ENCODE measurements at regions not wholly inside any gene's neighbourhood (a gene's known extent, or its start where the extent isn't known, plus 50 kb on each side); places are given as distances from the start of the nearest gene placed in this dataset.
"Not testable (repeated sequence)": the region's sequence is repeated elsewhere in the genome, so short reads cannot be mapped to it uniquely, and the experiment has no call there.

DNA sequence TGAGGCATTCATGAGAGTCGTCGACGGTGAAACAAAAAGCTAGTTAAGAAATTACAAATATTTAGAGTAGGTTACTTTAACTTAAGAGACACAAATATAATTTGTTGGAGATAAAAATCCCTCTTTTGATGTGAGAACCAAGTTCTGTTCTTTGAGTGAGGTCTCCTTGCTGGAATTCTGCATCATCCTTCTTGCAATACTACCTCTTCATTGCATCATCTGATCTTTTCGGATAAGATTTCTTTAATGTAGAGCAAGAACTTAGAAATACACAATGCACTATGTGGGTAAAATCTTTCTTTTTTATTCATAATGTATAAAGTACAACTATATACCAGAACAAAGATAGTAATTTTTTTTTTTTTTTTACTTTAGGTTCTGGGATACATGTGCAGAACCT, 118.4 kb downstream of the ARL4C start:
- Histone ChIP-seq H3K27ac (peak overlapping the region in 7 of 21 experiments; percentile 1 to 68 (median 52)), H3K4me3 (no peak overlapping the region)

GRCh38 chr2:234377761-234378391, 119.0 kb downstream of the ARL4C start:
- peak overlapping the region in 7 of 21 experiments; percentile 23 to 68 (median 52) for H3K27ac ChIP-seq

DNA sequence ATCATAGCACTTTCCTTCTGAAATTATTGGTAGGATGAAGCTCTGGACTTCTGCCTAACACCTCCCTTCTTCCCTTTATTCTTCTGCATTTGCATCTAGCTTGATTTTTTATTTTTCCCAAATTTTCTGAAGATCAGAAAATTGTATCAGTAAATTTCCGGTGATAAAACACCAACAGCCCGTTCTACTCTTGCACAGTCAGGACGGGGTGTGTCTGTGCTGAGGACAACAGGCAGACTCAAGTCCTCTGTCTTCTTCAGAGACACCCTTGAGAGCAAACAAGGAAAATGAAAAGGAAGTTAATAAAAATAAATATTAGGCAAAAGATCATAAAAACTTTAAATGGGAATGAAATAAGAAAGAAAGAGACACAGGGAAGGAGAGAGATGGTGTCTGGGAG, 120.7 kb downstream of the ARL4C start:
- Histone ChIP-seq H3K27ac (peak overlapping the region in 4 of 21 experiments; percentile 8 to 70 (median 20)), H3K4me3 (no peak overlapping the region)

More at GRCh38 chr2:234377761-234378391, 119.0 kb downstream of the ARL4C start:
- H3K4me3 ChIP-seq = no peak overlapping the region

DNA sequence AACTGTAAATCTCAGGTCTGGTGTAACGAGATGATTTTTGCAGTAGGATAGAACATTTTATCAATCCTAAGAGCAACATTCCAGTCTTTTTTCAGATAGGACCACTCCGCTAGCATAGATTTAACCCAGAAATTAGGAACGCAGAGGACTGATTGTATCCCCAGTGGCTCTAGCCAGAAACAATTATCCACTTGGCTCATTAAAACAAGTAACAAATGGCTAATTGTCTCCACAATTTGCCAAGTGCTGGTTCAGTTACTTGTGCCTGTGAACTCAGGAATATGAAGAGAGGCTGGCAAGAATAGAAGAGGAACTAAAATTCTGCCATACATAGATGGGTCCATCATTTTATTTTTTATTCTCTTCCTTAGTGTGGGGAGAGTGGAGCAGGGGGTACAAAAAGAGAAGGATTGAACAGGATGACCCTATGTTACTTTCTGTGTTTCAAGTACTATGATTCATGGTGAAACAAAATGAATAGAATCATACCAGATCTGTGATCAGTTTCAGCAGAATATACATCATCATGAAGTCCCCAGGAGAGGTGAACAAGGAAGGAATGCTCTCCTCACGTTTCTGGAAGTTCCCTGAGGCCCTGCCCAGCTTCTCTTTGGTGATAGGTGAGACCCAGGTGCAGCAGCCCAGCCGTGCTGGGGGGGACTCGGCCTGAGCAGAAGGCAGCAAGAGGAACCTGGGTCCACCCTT, 121.6 kb downstream of the ARL4C start:
- Histone ChIP-seq H3K27ac (peak overlapping the region in 8 of 21 experiments; percentile 8 to 70 (median 26)), H3K4me3 (no peak overlapping the region)

GRCh38 chr2:234374736-234375135, 122.1 kb downstream of the ARL4C start:
- Histone ChIP-seq H3K27ac (peak overlapping the region in 6 of 21 experiments; percentile 18 to 47 (median 32)), H3K4me3 (no peak overlapping the region)

- H3K4me3 ChIP-seq = no peak overlapping the region
Observed at GRCh38 chr2:234374150-234374508, 122.8 kb downstream of the ARL4C start.

GRCh38 chr2:234373481-234374149, 123.3 kb downstream of the ARL4C start:
- Histone ChIP-seq H3K27ac (peak overlapping the region in 7 of 21 experiments; percentile 7 to 62 (median 36)), H3K4me3 (no peak overlapping the region)

More at GRCh38 chr2:234374150-234374508, 122.8 kb downstream of the ARL4C start:
- H3K27ac ChIP-seq = peak overlapping the region in 1 of 21 experiments; percentile 23

GRCh38 chr2:234373060-234373459, 123.8 kb downstream of the ARL4C start:
- Histone ChIP-seq H3K4me3 (no peak overlapping the region), H3K27ac (peak overlapping the region in 7 of 21 experiments; percentile 7 to 62 (median 36))

- H3K4me3 ChIP-seq = no peak overlapping the region
- peak overlapping the region in 5 of 21 experiments; percentile 16 to 58 (median 46) for H3K27ac ChIP-seq
Observed at GRCh38 chr2:234372506-234372905, 124.4 kb downstream of the ARL4C start.

GRCh38 chr2:234368861-234369261, 128.0 kb downstream of the ARL4C start:
- Histone ChIP-seq H3K4me3 (no peak overlapping the region), H3K27ac (peak overlapping the region in 16 of 21 experiments; percentile 1 to 76 (median 54))

GRCh38 chr2:234366891-234367290, 130.0 kb downstream of the ARL4C start:
- Histone ChIP-seq H3K27ac (peak overlapping the region in 12 of 21 experiments; percentile 5 to 74 (median 38)), H3K4me3 (no peak overlapping the region)

GRCh38 chr2:234364661-234365060, 132.2 kb downstream of the ARL4C start:
- H3K27ac ChIP-seq = no peak overlapping the region
- no peak overlapping the region for H3K4me3 ChIP-seq

GRCh38 chr2:234363647-234364294, 133.1 kb downstream of the ARL4C start:
- Histone ChIP-seq H3K4me3 (no peak overlapping the region), H3K27ac (peak overlapping the region in 3 of 21 experiments; percentile 22 to 29 (median 24))

DNA sequence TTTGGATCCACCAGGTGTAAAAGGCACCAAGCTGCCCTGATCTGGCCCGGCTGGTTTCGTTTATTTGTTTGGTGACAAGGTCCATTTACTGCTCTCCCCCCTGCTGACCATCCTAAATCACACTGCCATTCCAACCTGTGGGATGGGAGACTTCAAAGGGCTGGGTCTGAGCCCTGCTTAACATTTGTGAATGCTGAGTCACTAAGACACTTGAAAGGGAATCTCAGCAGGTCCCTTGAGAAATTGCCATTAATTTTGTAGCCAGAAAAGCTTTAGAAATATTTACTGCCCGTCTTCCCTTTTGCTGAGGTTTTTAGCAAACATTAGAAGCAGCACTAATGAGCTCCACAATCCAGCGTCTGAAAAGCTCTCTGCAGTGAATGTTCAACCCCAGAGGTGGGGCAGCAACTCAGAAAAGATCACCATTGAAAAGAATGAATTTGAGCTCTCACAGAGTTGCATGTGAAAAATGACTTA, 133.8 kb downstream of the ARL4C start:
- H3K27ac ChIP-seq = peak overlapping the region in 3 of 21 experiments; percentile 22 to 29 (median 24)
- H3K4me3 ChIP-seq = no peak overlapping the region

GRCh38 chr2:234360313-234360975, 136.4 kb downstream of the ARL4C start:
- H3K27ac ChIP-seq = peak overlapping the region in 2 of 21 experiments; percentile 14 to 30

DNA sequence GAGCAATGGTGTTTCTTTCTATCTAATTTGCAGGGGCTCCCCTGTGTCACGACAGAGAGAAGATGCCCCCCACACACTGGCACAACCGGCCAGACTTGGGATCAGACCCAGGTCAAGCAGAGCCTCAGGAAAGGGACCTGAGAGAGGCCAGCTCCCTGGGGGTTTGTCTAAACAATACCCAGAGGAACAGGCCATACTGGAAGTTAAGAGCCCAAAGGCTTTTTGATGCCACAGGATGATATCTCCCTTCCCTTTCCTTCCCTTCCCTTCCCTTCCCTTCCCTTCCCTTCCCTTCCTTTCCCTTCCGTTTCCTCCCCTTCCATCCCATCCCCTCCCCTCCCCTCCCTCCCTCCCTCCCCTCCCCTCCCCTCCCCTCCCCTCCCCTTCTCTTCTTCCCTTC, 139.2 kb downstream of the ARL4C start:
- Histone ChIP-seq H3K27ac (no peak overlapping the region), H3K4me3 (no peak overlapping the region)

More at GRCh38 chr2:234360313-234360975, 136.4 kb downstream of the ARL4C start:
- not testable (repeated sequence) for H3K4me3 ChIP-seq

- no peak overlapping the region for H3K4me3 ChIP-seq
- H3K27ac ChIP-seq = no peak overlapping the region
Observed at GRCh38 chr2:234355808-234356365, 141.0 kb downstream of the ARL4C start.

DNA sequence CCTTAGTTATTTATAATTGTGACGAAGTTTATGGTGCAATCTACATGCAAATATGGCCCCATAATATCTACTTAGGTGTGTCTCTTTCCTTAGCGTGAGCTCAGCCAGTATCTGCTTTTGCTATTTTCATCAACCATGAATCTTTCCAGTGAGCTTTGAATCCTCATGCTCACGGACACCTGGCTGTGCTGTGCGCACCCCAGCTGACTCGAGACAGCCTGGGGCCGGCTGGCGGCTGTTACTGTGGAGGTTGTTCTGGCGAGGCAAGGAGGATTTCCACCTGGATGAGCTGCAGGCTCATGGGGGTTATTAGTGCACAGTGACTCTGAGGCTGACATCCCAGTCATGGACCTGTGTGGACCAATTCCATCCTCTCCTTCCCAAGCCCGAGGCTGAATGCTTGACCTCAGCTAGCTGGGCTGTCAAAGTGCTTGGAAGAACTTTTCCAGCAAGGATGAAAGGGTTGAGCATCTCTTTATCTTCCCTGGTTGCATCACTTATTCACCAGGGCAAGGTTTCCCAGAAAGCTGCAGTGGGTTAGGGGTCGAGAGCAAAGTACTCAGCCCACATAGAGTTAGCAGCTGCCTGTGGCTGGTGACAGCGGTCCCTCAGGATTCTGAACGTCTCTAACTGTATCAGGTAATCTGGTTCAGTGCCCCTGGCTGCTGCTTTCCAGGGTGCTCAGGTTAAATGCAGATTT, 141.7 kb downstream of the ARL4C start:
- Histone ChIP-seq H3K27ac (no peak overlapping the region), H3K4me3 (no peak overlapping the region)

Measured in skin epidermis (tissue), 12 donors.